CD8-positive, alpha-beta memory T cell (primary cell): ENCODE measurements at regions not wholly inside any gene's neighbourhood (a gene's known extent, or its start where the extent isn't known, plus 50 kb on each side); places are given as distances from the start of the nearest gene placed in this dataset.

ENCODE experiments used
- CTCF ChIA-PET: fragments of 350-600 bp; sonication (Branson Sonifier 250); formaldehyde crosslinking; loops from one replicate; lab custom pipeline; 2021; ENCODE audit warnings: antibody characterized with exemption; lab: Charles Lee
- POLR2A ChIA-PET: fragments of 350-600 bp; sonication (Branson Sonifier 250); formaldehyde crosslinking; loops from one replicate; lab custom pipeline; 2021; ENCODE audit warnings: antibody characterized with exemption; lab: Charles Lee
- DNase-seq, 5 donors: peaks; one replicate each; pipeline versions ENCODE4 v3.0.0 to v3.0.0-alpha.2; 2020 to 2022; ENCODE audit warnings: mixed read lengths in 1 of 5
- H3K27ac ChIP-seq: one replicate; pipeline ENCODE4 v1.7.0; 2013; ENCODE audit warnings: low read depth, mild to moderate bottlenecking, low read length, moderate library complexity
- H3K27me3 ChIP-seq: 2 replicates; pipeline ENCODE4 v1.7.0; 2013; ENCODE audit warnings: low read length, mild to moderate bottlenecking; ENCODE audit not compliant: insufficient read depth, poor library complexity, severe bottlenecking
- H3K36me3 ChIP-seq: 2 replicates; pipeline ENCODE4 v1.7.0; 2013; ENCODE audit warnings: mild to moderate bottlenecking, low read length, moderate library complexity; ENCODE audit not compliant: insufficient read depth
- H3K4me1 ChIP-seq: 2 replicates; pipeline ENCODE4 v1.7.0; 2013; ENCODE audit warnings: mild to moderate bottlenecking, low read length, moderate library complexity; ENCODE audit not compliant: insufficient read depth
- H3K4me3 ChIP-seq: 2 replicates; pipeline ENCODE4 v1.7.0; 2013; ENCODE audit warnings: mild to moderate bottlenecking, low read length
- H3K9me3 ChIP-seq: 2 replicates; pipeline ENCODE4 v1.7.0; 2013; ENCODE audit warnings: mild to moderate bottlenecking, low read length
- H3K27ac Mint-ChIP-seq, 8 donors: one replicate each; pipeline ENCODE4 v1.8.0; 2020 to 2021; ENCODE audit warnings: mixed read lengths in 8 of 8, mild to moderate bottlenecking in 6 of 8, inconsistent platforms in 3 of 8, moderate library complexity in 3 of 8
- H3K27me3 Mint-ChIP-seq, 2 donors: one replicate each; pipeline ENCODE4 v1.8.0; 2020 to 2021; ENCODE audit warnings: mixed read lengths in 2 of 2, mild to moderate bottlenecking in 1 of 2, moderate library complexity in 1 of 2
- H3K36me3 Mint-ChIP-seq, 3 donors: one replicate each; pipeline ENCODE4 v1.8.0; 2020 to 2021; ENCODE audit warnings: mixed read lengths in 3 of 3, inconsistent platforms in 1 of 3, mild to moderate bottlenecking in 1 of 3
- H3K4me1 Mint-ChIP-seq, 3 donors: one replicate each; pipeline ENCODE4 v1.8.0; 2020 to 2021; ENCODE audit warnings: mixed read lengths in 3 of 3, inconsistent platforms in 1 of 3, mild to moderate bottlenecking in 1 of 3
- H3K4me3 Mint-ChIP-seq, 7 donors: one replicate each; pipeline ENCODE4 v1.8.0; 2020 to 2021; ENCODE audit warnings: mixed read lengths in 7 of 7, mild to moderate bottlenecking in 6 of 7, moderate library complexity in 4 of 7, inconsistent platforms in 2 of 7
- H3K9me3 Mint-ChIP-seq, 5 donors: one replicate each; pipeline ENCODE4 v1.8.0; 2020 to 2022; ENCODE audit warnings: mixed read lengths in 5 of 5, mild to moderate bottlenecking in 3 of 5, moderate library complexity in 2 of 5, inconsistent platforms in 1 of 5

DNA sequence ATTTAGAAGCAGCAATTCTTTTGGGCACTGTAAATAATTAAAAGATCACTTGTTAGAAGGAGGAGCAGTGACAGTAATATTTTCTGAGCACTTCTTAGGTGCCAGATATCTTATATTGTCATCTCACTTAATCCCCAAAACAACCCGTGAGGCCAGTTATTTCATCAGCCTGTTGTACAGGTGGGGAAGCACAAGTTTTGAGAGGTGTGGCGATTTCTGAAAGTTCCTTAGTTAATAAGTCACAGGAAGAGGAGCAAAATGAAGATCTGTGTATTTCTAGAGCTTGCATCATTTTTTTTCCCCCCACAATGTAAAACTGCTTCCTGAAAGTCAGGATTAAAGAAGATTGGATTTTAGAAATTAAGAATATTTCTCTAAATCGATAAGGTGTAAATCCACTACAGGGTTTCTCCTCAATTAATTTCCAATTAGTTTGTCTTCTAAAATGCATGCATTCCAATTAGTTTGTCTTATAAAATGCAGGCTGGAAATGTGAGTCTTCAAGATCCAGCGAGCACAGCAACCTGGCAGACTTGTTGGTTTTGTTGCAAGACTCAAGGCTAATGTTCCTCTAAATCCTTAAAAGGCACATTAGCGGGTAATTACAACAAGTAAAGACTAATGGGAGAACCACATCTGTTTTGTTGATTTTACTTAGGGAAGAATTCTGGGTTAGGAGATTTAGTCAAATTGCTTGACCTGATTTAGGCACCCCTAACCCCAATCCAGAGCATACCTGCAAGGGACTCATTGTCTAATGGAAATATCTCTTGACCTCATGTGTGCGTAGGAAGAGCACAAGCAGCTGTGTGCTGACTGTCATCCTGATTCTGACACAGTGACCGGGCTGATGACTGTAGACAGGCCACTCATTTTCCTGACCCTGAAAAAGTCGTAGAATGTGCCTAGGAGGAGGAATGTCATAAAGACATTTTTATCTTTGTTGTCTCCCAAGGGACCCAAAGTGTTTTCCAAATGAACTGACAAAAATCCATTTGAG is 272.0 kb downstream of the BAMBI start:
- Mint-ChIP-seq H3K27ac (no peak overlapping the region), H3K4me3 (no peak overlapping the region), H3K36me3 (no peaks in the 10 kb centered on the region), H3K4me1 (no peaks in the 10 kb centered on the region), H3K27me3 (peaks cover 7 to 44% of the 10 kb centered on the region in 2 donors), H3K9me3 (peaks cover 0 to 7% (median 2%) of the 10 kb centered on the region in 5 donors)
- DNase-seq: no peak
- H3K4me3 ChIP-seq: no peak overlapping the region
- H3K27me3 ChIP-seq: no peaks in the 10 kb centered on the region
- no peaks in the 10 kb centered on the region for H3K36me3 ChIP-seq
- ChIA-PET CTCF (no interaction called here), POLR2A (no interaction called here)
- H3K9me3 ChIP-seq: no peaks in the 10 kb centered on the region
- no peaks in the 10 kb centered on the region for H3K4me1 ChIP-seq
- no peak overlapping the region for H3K27ac ChIP-seq

DNA sequence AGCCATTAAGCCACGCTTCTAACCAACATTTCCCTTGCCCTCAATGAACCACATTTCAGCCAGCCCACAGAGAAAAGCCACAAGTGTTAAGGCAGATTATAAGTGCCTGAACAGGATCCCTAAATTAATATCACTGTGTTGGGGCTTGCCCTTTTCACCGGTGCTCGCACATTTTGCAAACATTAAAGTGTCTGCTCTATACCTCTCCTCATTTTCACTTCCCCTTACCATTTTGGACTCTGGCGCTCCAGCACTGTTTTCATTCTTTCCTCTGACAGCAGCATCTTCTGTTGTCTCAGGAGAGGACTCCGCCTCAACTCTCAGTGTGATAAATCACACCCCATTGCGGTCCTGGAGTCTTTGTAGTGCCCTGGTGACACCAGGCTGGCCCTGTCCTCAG is 274.2 kb downstream of the BAMBI start:
- Mint-ChIP-seq H3K4me3 (no peak overlapping the region), H3K4me1 (no peaks in the 10 kb centered on the region), H3K36me3 (no peaks in the 10 kb centered on the region), H3K9me3 (peaks cover 0 to 2% (median 0%) of the 10 kb centered on the region in 5 donors), H3K27me3 (peaks cover 9 to 44% of the 10 kb centered on the region in 2 donors), H3K27ac (no peak overlapping the region)
- no peaks in the 10 kb centered on the region for H3K4me1 ChIP-seq
- DNase-seq: no peak
- H3K4me3 ChIP-seq: no peak overlapping the region
- no peaks in the 10 kb centered on the region for H3K9me3 ChIP-seq
- ChIA-PET CTCF (no interaction called here), POLR2A (no interaction called here)
- H3K27me3 ChIP-seq: no peaks in the 10 kb centered on the region
- H3K27ac ChIP-seq: no peak overlapping the region
- no peaks in the 10 kb centered on the region for H3K36me3 ChIP-seq

DNA sequence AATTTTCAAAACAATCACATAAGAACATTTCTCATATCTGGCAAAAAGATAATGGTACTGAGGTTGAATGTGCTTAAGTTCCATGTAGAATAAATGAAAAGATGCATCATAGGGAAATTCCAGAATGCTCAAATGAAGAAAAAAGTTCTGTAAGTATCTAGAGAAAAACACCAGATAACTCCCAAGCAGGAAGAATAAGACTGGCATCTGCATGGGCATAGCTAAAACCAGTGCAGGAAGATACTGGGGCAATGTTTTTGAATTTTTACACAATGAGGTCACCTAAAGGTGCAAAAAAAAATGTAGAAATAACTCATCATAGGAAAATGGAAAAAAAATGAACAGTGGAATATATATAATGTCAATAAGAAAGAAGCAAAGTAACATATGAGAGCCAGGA is 275.2 kb downstream of the BAMBI start:
- ChIA-PET CTCF (no interaction called here), POLR2A (no interaction called here)
- Histone ChIP-seq H3K27me3 (no peaks in the 10 kb centered on the region), H3K36me3 (no peaks in the 10 kb centered on the region), H3K4me1 (no peaks in the 10 kb centered on the region), H3K27ac (no peak overlapping the region), H3K9me3 (no peaks in the 10 kb centered on the region), H3K4me3 (no peak overlapping the region)
- peaks cover 6 to 41% of the 10 kb centered on the region in 2 donors for H3K27me3 Mint-ChIP-seq
- H3K4me3 Mint-ChIP-seq: no peak overlapping the region
- H3K9me3 Mint-ChIP-seq: peaks cover 0 to 5% (median 1%) of the 10 kb centered on the region in 5 donors
- no peak for DNase-seq
- no peaks in the 10 kb centered on the region for H3K4me1 Mint-ChIP-seq
- H3K36me3 Mint-ChIP-seq: no peaks in the 10 kb centered on the region
- no peak overlapping the region for H3K27ac Mint-ChIP-seq

DNA sequence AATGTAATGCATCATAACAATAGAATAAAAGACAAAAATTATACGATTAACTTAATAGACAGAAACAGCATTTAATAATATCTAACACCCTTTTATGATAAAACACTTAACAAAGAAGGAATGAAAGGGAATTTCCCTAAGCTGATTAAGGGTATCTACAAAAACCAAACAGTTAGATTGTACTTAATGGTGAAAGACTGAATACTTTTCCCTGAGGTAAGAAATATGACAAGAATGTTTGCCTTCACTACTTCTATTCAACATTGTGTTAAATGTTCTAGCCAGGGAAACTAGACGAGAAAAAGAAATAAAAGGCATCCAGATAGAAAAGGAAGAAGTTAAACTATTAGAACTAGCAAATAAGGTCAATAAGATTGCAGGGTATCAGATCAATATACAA is 276.9 kb downstream of the BAMBI start:
- peaks cover 0 to 12% (median 5%) of the 10 kb centered on the region in 5 donors for H3K9me3 Mint-ChIP-seq
- ChIA-PET CTCF (no interaction called here), POLR2A (no interaction called here)
- H3K27me3 Mint-ChIP-seq: peaks cover 5 to 40% of the 10 kb centered on the region in 2 donors
- no peak for DNase-seq
- H3K4me1 Mint-ChIP-seq: no peaks in the 10 kb centered on the region
- Histone ChIP-seq H3K36me3 (no peaks in the 10 kb centered on the region), H3K4me3 (no peak overlapping the region), H3K27ac (no peak overlapping the region), H3K4me1 (no peaks in the 10 kb centered on the region), H3K27me3 (no peaks in the 10 kb centered on the region), H3K9me3 (no peaks in the 10 kb centered on the region)
- no peak overlapping the region for H3K27ac Mint-ChIP-seq
- no peaks in the 10 kb centered on the region for H3K36me3 Mint-ChIP-seq
- no peak overlapping the region for H3K4me3 Mint-ChIP-seq

DNA sequence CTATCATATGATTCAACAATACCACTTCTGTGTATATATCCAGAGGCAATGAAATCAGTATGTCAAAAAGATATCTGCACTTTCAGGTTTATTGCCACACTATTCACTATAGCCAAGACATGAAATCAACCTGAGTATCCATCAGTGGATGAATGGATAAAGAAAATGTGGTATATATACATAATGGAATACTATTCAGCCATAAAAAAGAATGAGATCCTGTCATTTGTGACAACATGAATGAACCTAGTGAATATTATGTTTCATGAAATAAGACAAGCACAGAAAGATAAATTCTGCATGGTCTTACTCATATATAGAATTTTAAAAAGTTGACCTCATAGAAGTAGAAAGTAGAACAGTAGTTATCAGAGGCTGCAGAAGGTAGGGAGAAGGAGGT is 281.1 kb downstream of the BAMBI start:
- Mint-ChIP-seq H3K27me3 (peaks cover 2 to 6% of the 10 kb centered on the region in 2 donors), H3K4me1 (no peaks in the 10 kb centered on the region), H3K9me3 (peaks cover 0 to 12% (median 3%) of the 10 kb centered on the region in 5 donors), H3K27ac (no peak overlapping the region), H3K4me3 (no peak overlapping the region), H3K36me3 (no peaks in the 10 kb centered on the region)
- ChIA-PET CTCF (no interaction called here), POLR2A (no interaction called here)
- H3K27ac ChIP-seq: no peak overlapping the region
- no peaks in the 10 kb centered on the region for H3K27me3 ChIP-seq
- DNase-seq: no peak
- H3K4me1 ChIP-seq: no peaks in the 10 kb centered on the region
- no peaks in the 10 kb centered on the region for H3K36me3 ChIP-seq
- H3K4me3 ChIP-seq: no peak overlapping the region
- H3K9me3 ChIP-seq: no peaks in the 10 kb centered on the region

DNA sequence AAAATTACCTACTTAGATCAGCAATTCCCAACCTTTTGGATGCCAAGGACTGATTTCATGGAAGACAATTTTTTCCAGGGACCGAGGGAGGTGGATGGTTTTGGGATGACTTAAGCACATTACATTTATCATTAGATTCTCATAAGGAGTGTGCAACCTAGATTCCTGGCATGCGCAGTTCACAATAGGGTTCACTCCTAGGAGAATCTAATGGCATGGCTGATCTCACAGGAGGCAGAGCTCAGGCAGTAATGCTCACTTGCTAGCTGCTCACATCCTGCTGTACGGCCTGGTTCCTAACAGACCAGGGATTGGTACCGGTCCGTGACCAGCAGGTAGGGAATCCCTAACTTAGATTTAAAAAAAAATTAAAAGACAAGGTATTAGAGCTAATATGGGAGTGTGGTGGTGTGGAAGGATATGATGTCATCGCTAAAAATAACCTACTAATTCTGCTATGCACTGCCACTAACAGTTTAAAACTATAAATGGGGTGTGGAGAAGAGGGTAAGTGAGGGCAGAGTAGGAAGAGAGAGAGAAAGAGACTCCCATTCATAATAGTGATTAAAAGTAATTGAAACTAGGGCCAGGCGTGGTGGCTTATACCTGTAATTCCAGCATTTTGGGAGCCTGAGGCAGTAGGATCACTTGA is 282.7 kb downstream of the BAMBI start:
- Mint-ChIP-seq H3K27me3 (peaks cover 2 to 4% of the 10 kb centered on the region in 2 donors), H3K36me3 (no peaks in the 10 kb centered on the region), H3K9me3 (peaks cover 0 to 12% (median 3%) of the 10 kb centered on the region in 5 donors), H3K4me3 (no peak overlapping the region), H3K27ac (no peak overlapping the region), H3K4me1 (no peaks in the 10 kb centered on the region)
- no peak overlapping the region for H3K27ac ChIP-seq
- ChIA-PET CTCF (no interaction called here), POLR2A (no interaction called here)
- no peaks in the 10 kb centered on the region for H3K9me3 ChIP-seq
- DNase-seq: no peak
- no peak overlapping the region for H3K4me3 ChIP-seq
- H3K4me1 ChIP-seq: no peaks in the 10 kb centered on the region
- H3K36me3 ChIP-seq: no peaks in the 10 kb centered on the region
- H3K27me3 ChIP-seq: no peaks in the 10 kb centered on the region

DNA sequence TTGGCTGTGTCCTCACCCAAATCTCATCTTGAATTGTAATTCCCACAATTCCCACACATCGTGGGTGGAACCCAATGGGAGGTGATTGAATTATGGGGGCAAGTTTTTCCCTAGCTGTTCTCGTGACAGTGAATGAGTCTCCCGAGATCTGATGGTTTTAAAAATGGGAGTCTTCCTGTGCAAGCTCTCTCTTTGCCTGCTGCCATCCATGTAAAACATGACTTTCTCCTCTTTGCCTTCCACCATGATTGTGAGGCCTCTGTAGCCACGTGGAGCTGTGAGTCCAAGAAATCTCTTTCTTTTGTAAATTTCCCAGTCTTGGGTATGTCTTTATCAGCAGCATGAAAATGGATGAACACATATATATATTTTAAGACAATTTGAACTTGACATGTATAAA is 285.4 kb downstream of the BAMBI start:
- no peak for DNase-seq
- no peaks in the 10 kb centered on the region for H3K27me3 ChIP-seq
- no peaks in the 10 kb centered on the region for H3K36me3 Mint-ChIP-seq
- POLR2A ChIA-PET: no interaction called here
- no peaks in the 10 kb centered on the region for H3K36me3 ChIP-seq
- CTCF ChIA-PET: no interaction called here
- H3K9me3 Mint-ChIP-seq: peaks cover 0 to 8% (median 0%) of the 10 kb centered on the region in 5 donors
- H3K4me1 Mint-ChIP-seq: no peaks in the 10 kb centered on the region
- H3K4me1 ChIP-seq: no peaks in the 10 kb centered on the region
- no peak overlapping the region for H3K27ac Mint-ChIP-seq
- H3K4me3 ChIP-seq: no peak overlapping the region
- H3K4me3 Mint-ChIP-seq: no peak overlapping the region
- H3K27ac ChIP-seq: no peak overlapping the region
- peaks cover 0 to 4% of the 10 kb centered on the region in 2 donors for H3K27me3 Mint-ChIP-seq
- H3K9me3 ChIP-seq: no peaks in the 10 kb centered on the region

DNA sequence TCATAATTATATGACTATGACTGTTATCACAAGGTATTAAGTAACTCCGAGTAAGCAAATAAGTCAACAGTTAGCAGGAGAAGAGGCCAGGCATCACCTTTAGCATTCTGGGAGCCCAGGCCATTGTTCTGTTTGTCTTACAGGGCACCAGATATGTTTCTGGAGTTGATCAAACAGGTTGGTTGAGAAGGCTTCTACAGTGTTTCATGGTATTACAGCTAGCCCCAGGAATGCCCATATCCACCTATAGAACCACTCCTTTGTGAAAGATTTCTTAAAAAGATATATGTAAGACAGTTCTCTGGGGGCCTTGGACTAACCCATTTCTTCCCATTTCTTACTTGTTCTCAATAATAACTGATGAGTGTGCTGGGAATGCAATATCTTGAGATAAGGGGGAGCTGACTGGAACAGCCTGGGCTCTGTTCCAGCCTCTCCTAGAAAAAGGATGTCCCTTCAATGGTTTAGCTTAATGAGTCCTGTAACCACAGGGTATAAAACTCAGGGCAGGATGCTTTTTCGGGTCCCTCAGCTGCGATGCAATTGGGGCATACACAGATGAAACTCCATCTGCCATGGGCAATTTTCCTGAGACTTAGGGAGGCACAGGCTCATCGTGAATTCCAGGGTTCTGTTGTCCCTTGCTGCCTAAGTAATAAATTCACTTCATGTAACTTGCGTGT is 286.4 kb downstream of the BAMBI start:
- Histone ChIP-seq H3K27me3 (no peaks in the 10 kb centered on the region), H3K4me3 (no peak overlapping the region), H3K9me3 (no peaks in the 10 kb centered on the region), H3K4me1 (no peaks in the 10 kb centered on the region), H3K36me3 (no peaks in the 10 kb centered on the region), H3K27ac (no peak overlapping the region)
- H3K36me3 Mint-ChIP-seq: no peaks in the 10 kb centered on the region
- no peaks in the 10 kb centered on the region for H3K4me1 Mint-ChIP-seq
- ChIA-PET CTCF (no interaction called here), POLR2A (no interaction called here)
- H3K27ac Mint-ChIP-seq: no peak overlapping the region
- DNase-seq: no peak
- H3K9me3 Mint-ChIP-seq: peaks cover 0 to 1% (median 0%) of the 10 kb centered on the region in 5 donors
- H3K4me3 Mint-ChIP-seq: no peak overlapping the region
- H3K27me3 Mint-ChIP-seq: peaks cover 0 to 1% of the 10 kb centered on the region in 2 donors
